ENCODE measurements at regions not wholly inside any gene's neighbourhood (a gene's known extent, or its start where the extent isn't known, plus 50 kb on each side); places are given as distances from the start of the nearest gene placed in this dataset.

DNA sequence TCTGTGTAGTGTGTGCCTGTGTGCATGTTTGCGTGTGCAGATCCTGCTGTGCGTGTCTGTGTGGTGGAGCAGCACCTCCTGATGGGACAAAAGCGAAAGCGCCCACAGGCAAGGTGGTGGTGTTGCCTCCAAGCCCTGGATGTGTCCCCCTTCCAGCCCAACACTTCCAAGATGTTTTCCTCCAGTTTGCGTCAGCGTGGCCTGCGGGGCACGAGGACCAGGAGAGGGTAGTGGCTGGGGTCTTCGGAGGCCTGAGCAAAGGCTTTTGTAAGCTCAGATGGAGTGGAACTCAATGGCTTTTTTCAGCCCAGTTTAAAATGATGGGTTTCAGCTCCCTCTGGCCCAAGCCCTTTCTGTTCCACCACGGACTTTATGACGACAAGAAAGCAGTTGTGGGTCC, 209.5 kb downstream of the IRX2 start:
- Mint-ChIP-seq H3K36me3 (peaks cover 5% of the 10 kb centered on the region), H3K9me3 (peaks cover 16% of the 10 kb centered on the region), H3K27me3 (ENCODE audit: insufficient read depth, low read depth) (peaks cover 20% of the 10 kb centered on the region), H3K4me1 (peaks cover 48% of the 10 kb centered on the region), H3K27ac (peak overlapping the region; percentile 23), H3K4me3 (no peak overlapping the region)
- Histone ChIP-seq H3K4me1 (peaks cover 27% of the 10 kb centered on the region), H3K4me2 (no peak overlapping the region), H3K27me3 (no peaks in the 10 kb centered on the region), H4K20me1 (ENCODE audit: low read depth) (no peaks in the 10 kb centered on the region), H2AFZ (replicated peaks) (no peak overlapping the region), H3K4me3 (no peak overlapping the region), H3K36me3 (no peaks in the 10 kb centered on the region), H3K9ac (no peak overlapping the region), H3F3A (ENCODE audit: low read depth) (peaks cover 21% of the 10 kb centered on the region), H3K9me3 (ENCODE audit: low read depth) (no peaks in the 10 kb centered on the region), H3K79me2 (ENCODE audit: low read depth) (no peaks in the 10 kb centered on the region), H3K27ac (no peak overlapping the region)
- TF ChIP-seq EZH2 (IDR thresholded peaks at IDR 0.05) (no peak), EZH2phosphoT487 (IDR thresholded peaks at IDR 0.05) (no peak)
- TF ChIP-seq, protein P1, sequence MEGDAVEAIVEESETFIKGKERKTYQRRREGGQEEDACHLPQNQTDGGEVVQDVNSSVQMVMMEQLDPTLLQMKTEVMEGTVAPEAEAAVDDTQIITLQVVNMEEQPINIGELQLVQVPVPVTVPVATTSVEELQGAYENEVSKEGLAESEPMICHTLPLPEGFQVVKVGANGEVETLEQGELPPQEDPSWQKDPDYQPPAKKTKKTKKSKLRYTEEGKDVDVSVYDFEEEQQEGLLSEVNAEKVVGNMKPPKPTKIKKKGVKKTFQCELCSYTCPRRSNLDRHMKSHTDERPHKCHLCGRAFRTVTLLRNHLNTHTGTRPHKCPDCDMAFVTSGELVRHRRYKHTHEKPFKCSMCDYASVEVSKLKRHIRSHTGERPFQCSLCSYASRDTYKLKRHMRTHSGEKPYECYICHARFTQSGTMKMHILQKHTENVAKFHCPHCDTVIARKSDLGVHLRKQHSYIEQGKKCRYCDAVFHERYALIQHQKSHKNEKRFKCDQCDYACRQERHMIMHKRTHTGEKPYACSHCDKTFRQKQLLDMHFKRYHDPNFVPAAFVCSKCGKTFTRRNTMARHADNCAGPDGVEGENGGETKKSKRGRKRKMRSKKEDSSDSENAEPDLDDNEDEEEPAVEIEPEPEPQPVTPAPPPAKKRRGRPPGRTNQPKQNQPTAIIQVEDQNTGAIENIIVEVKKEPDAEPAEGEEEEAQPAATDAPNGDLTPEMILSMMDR (IDR thresholded peaks at IDR 0.05): no peak
- DNase-seq (ENCODE audit: low spot score): no peak

DNA sequence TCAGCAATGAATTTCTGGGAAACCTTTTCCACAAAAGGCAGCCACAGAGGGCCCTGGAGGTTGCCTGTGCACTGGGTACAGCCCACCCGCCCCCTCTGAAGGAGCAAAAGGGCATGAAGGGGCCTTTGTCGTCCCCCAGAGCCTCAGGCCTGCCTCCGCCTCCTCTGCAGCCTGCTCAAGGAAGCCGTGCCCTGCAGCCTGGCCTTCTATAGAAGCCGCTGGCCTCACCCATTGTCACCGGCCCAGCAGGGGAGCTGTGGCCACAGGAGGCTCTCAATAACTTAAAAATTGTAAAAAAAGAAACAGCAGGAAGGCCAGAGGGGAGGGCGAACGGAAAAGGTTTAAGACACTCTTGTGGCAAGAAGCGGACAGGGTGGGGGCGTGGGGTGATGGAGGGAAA, 213.3 kb downstream of the IRX2 start:
- no peaks in the 10 kb centered on the region for H3K79me2 ChIP-seq (ENCODE audit: low read depth)
- Mint-ChIP-seq H3K36me3 (peaks cover 5% of the 10 kb centered on the region), H3K27me3 (ENCODE audit: insufficient read depth, low read depth) (peaks cover 28% of the 10 kb centered on the region), H3K27ac (peak overlapping the region; percentile 96), H3K4me3 (peak overlapping the region; percentile 66), H3K9me3 (peaks cover 22% of the 10 kb centered on the region), H3K4me1 (peaks cover 59% of the 10 kb centered on the region)
- TF ChIP-seq, protein P1 (IDR thresholded peaks at IDR 0.05): no peak
- no peak for TF ChIP-seq EZH2phosphoT487 (IDR thresholded peaks at IDR 0.05)
- no peak for TF ChIP-seq EZH2 (IDR thresholded peaks at IDR 0.05)
- peaks cover 4% of the 10 kb centered on the region for H3K9me3 ChIP-seq (ENCODE audit: low read depth)
- H3K27ac ChIP-seq: peak overlapping the region; percentile 85
- H4K20me1 ChIP-seq (ENCODE audit: low read depth): no peaks in the 10 kb centered on the region
- H3K4me3 ChIP-seq: peak overlapping the region; percentile 18
- peak; percentile 95 for DNase-seq (ENCODE audit: low spot score)
- H3K9ac ChIP-seq: no peak overlapping the region
- no peaks in the 10 kb centered on the region for H3K36me3 ChIP-seq
- H2AFZ ChIP-seq (replicated peaks): no peak overlapping the region
- peaks cover 31% of the 10 kb centered on the region for H3F3A ChIP-seq (ENCODE audit: low read depth)
- H3K27me3 ChIP-seq: no peaks in the 10 kb centered on the region
- peak overlapping the region; percentile 74 for H3K4me2 ChIP-seq
- peaks cover 36% of the 10 kb centered on the region for H3K4me1 ChIP-seq

DNA sequence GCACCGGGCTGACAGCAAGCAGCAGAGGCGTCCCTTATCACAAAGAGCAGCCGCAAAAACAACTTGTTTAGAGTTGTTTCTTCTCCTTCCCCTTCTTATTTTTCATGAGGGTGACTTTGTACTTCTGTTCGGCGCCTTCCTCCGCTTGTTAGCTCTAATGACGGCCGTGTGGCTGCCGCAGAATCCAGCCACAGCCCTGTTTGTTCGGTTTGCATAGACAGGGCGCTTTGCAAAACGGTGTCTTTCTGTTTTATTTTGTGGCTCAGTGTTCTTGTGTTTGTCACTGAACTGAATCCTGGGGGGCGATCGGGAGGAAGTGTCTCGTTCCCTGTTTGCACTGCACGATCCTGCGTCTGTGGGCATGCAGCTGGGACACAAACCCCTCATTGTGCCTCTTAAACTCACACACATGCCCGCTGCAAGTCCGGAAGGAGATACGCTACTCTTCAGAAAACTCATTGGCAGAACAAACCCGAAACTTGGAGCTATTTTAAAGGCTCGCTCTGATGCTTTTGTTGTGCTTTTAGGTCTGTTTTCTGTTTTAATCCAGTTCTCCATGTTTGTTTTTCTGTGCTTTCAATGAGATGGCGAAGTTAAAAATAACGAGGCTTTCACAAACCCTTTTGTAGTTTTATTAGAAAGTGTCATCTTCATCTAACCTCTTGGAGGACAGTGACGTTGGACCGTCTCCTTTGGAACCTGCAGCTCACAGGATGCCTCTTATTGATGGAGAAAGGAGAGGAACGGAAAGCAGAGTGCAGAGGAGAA, 213.9 kb downstream of the IRX2 start:
- peak overlapping the region; percentile 18 for H3K4me3 ChIP-seq

More for the DNA sequence above, 213.9 kb downstream of the IRX2 start:
- Histone ChIP-seq H3K4me2 (peak overlapping the region; percentile 74), H3K4me1 (peaks cover 36% of the 10 kb centered on the region), H3K79me2 (ENCODE audit: low read depth) (no peaks in the 10 kb centered on the region), H3K9ac (no peak overlapping the region), H4K20me1 (ENCODE audit: low read depth) (no peaks in the 10 kb centered on the region), H3K9me3 (ENCODE audit: low read depth) (peaks cover 4% of the 10 kb centered on the region), H3K36me3 (no peaks in the 10 kb centered on the region), H3K27me3 (no peaks in the 10 kb centered on the region), H3K27ac (peak overlapping the region; percentile 85), H2AFZ (replicated peaks) (peak overlapping the region; percentile 60), H3F3A (ENCODE audit: low read depth) (peaks cover 31% of the 10 kb centered on the region)
- peak overlapping the region; percentile 69 for H3K4me3 Mint-ChIP-seq
- peaks cover 57% of the 10 kb centered on the region for H3K4me1 Mint-ChIP-seq
- DNase-seq (ENCODE audit: low spot score): peak; percentile 20
- TF ChIP-seq EZH2phosphoT487 (IDR thresholded peaks at IDR 0.05) (no peak), EZH2 (IDR thresholded peaks at IDR 0.05) (no peak)
- TF ChIP-seq, protein P1 (IDR thresholded peaks at IDR 0.05): no peak
- H3K36me3 Mint-ChIP-seq: peaks cover 5% of the 10 kb centered on the region
- peak overlapping the region; percentile 93 for H3K27ac Mint-ChIP-seq
- peaks cover 31% of the 10 kb centered on the region for H3K27me3 Mint-ChIP-seq (ENCODE audit: insufficient read depth, low read depth)
- peaks cover 25% of the 10 kb centered on the region for H3K9me3 Mint-ChIP-seq

Data from neural progenitor cell (in vitro differentiated cells).